Omental fat pad (tissue), 3 donors: ENCODE measurements at regions not wholly inside any gene's neighbourhood (a gene's known extent, or its start where the extent isn't known, plus 50 kb on each side); places are given as distances from the start of the nearest gene placed in this dataset.

ENCODE experiments used
- ATAC-seq: fragments of 150-250 bp; one replicate; pipeline ENCODE4 v1.9.1; 2016; ENCODE audit warnings: mild to moderate bottlenecking, moderate library complexity; ENCODE audit not compliant: low FRiP score
- DNase-seq: peaks from one replicate; pipeline ENCODE4 v3.0.0-alpha.2; 2019; ENCODE audit warnings: low spot score
- CTCF ChIP-seq, 3 donors: fragments of 450-650 bp; IDR thresholded peaks; one replicate each; pipeline ENCODE4 v1.5.1; 2016 to 2017; ENCODE audit warnings: antibody characterized with exemption in 3 of 3, mild to moderate bottlenecking in 3 of 3, moderate library complexity in 2 of 3

GRCh38 chr11:104817973-104818372, 80.3 kb downstream of the CASP12 start:
- DNase-seq (no peak), ATAC-seq (no peak)
- TF ChIP-seq CTCF (IDR thresholded peaks at IDR 0.05), result no peak

- DNase-seq (no peak), ATAC-seq (no peak)
- TF ChIP-seq CTCF (IDR thresholded peaks at IDR 0.05), result no peak
Observed at GRCh38 chr11:104813532-104813931, 84.7 kb downstream of the CASP12 start.

GRCh38 chr11:104812103-104812788, 86.0 kb downstream of the CASP12 start:
- no peak for DNase-seq
- no peak for TF ChIP-seq CTCF (IDR thresholded peaks at IDR 0.05)
- no peak for ATAC-seq

GRCh38 chr11:104803776-104804175, 94.5 kb downstream of the CASP12 start:
- no peak for DNase-seq
- no peak for ATAC-seq
- no peak for TF ChIP-seq CTCF (IDR thresholded peaks at IDR 0.05)

GRCh38 chr11:104799251-104799650, 99.0 kb downstream of the CASP12 start:
- DNase-seq (no peak), ATAC-seq (no peak)
- TF ChIP-seq CTCF (IDR thresholded peaks at IDR 0.05), result no peak

- ATAC-seq (no peak), DNase-seq (no peak)
Observed at GRCh38 chr11:104798789-104799188, 99.5 kb downstream of the CASP12 start.

More at GRCh38 chr11:104798789-104799188, 99.5 kb downstream of the CASP12 start:
- TF ChIP-seq CTCF (IDR thresholded peaks at IDR 0.05), result no peak
